IMR-90 (cell line): ENCODE measurements at regions not wholly inside any gene's neighbourhood (a gene's known extent, or its start where the extent isn't known, plus 50 kb on each side); places are given as distances from the start of the nearest gene placed in this dataset.

Experiments used
- ATAC-seq: fragments of 200-7000 bp; cut with Tn5 transposase; 2 replicates; pipeline ENCODE4 v1.9.1; 2020; ENCODE audit warnings: low read depth, mild to moderate bottlenecking, moderate library complexity
- BruUV-seq: library from RNA; stranded (reverse); fragments of 400-500 nt; replicated peaks from 2 replicates; lab custom pipeline; 2021; lab: Mats Ljungman, UMichigan
- CTCF ChIA-PET: fragments of 300-600 bp; formaldehyde crosslinking; extraction: SDS; loops from one replicate; lab custom pipeline; 2021; ENCODE audit warnings: antibody characterized with exemption; lab: Yijun Ruan, JAX
- POLR2A ChIA-PET: fragments of 300-600 bp; sonication (Branson Sonifier 250); formaldehyde crosslinking; loops from one replicate; lab custom pipeline; 2022; ENCODE audit warnings: antibody characterized with exemption; ENCODE audit not compliant: unreplicated experiment; lab: Charles Lee
- DNase-seq: peaks from one replicate; pipeline ENCODE4 v3.0.0; 2013
- H2AFZ ChIP-seq: replicated peaks from 2 replicates; pipeline ENCODE3; 2013; ENCODE audit warnings: low read length, mild to moderate bottlenecking; ENCODE audit not compliant: poor library complexity
- H2AK5ac ChIP-seq: 2 replicates; pipeline ENCODE4 v1.6.1; 2013; ENCODE audit warnings: low read depth, low read length, inconsistent platforms
- H2AK9ac ChIP-seq: replicated peaks from 2 replicates; pipeline ENCODE3; 2013; ENCODE audit warnings: mild to moderate bottlenecking, low read depth, low read length, moderate library complexity; ENCODE audit not compliant: poor library complexity
- H2BK120ac ChIP-seq: 2 replicates; pipeline ENCODE4 v1.6.1; 2013; ENCODE audit warnings: low read depth, low read length, inconsistent platforms
- H2BK15ac ChIP-seq: 3 replicates; pipeline ENCODE4 v1.6.1; 2013; ENCODE audit warnings: low read depth, low read length, inconsistent platforms
- H2BK20ac ChIP-seq: 2 replicates; pipeline ENCODE4 v1.6.1; 2013; ENCODE audit warnings: low read depth, mild to moderate bottlenecking, inconsistent platforms, low read length, moderate library complexity
- H2BK5ac ChIP-seq: 2 replicates; pipeline ENCODE4 v1.6.1; 2013; ENCODE audit warnings: mild to moderate bottlenecking, low read depth, low read length, inconsistent platforms; ENCODE audit not compliant: poor library complexity, severe bottlenecking
- H3K14ac ChIP-seq: replicated peaks from 2 replicates; pipeline ENCODE4 v1.6.1; 2013; ENCODE audit warnings: low read depth, low read length, inconsistent platforms
- H3K18ac ChIP-seq: 2 replicates; pipeline ENCODE4 v1.6.1; 2013; ENCODE audit warnings: low read depth, low read length, control low read depth
- H3K23ac ChIP-seq: 2 replicates; pipeline ENCODE4 v1.6.1; 2013; ENCODE audit warnings: low read depth, low read length, inconsistent platforms
- H3K27ac ChIP-seq: 2 replicates; pipeline ENCODE4 v1.5.1; 2013; ENCODE audit warnings: mild to moderate bottlenecking, control low read depth, low read length; ENCODE audit not compliant: insufficient read depth
- H3K27me3 ChIP-seq: 2 replicates; pipeline ENCODE4 v1.6.1; 2013; ENCODE audit warnings: low read length; ENCODE audit not compliant: control insufficient read depth, insufficient read depth
- H3K36me3 ChIP-seq: 2 replicates; pipeline ENCODE4 v1.6.1; 2013; ENCODE audit warnings: low read length, mixed read lengths; ENCODE audit not compliant: control insufficient read depth, insufficient read depth
- H3K4ac ChIP-seq: 2 replicates; pipeline ENCODE4 v1.6.1; 2013; ENCODE audit warnings: low read depth, low read length, inconsistent platforms
- H3K4me1 ChIP-seq: 2 replicates; pipeline ENCODE4 v1.6.1; 2013; ENCODE audit warnings: low read length, mixed read lengths; ENCODE audit not compliant: control insufficient read depth, insufficient read depth
- H3K4me2 ChIP-seq: 2 replicates; pipeline ENCODE4 v1.6.1; 2013; ENCODE audit warnings: low read depth, mild to moderate bottlenecking, control low read depth, low read length, moderate library complexity
- H3K4me3 ChIP-seq: 2 replicates; pipeline ENCODE4 v1.5.1; 2013; ENCODE audit warnings: low read depth, mild to moderate bottlenecking, control low read depth, low read length, moderate library complexity; ENCODE audit not compliant: insufficient read depth
- H3K56ac ChIP-seq: 2 replicates; pipeline ENCODE4 v1.6.1; 2013; ENCODE audit warnings: low read length, inconsistent platforms; ENCODE audit not compliant: insufficient read depth; ENCODE audit errors: extremely low read depth
- H3K79me1 ChIP-seq, 2 experiments: 2 replicates each; pipeline ENCODE4 v1.6.1; 2013; ENCODE audit warnings: low read length in 2 of 2, inconsistent platforms in 1 of 2, low read depth in 1 of 2
- H3K9ac ChIP-seq: 2 replicates; pipeline ENCODE4 v1.6.1; 2013; ENCODE audit warnings: low read depth, low read length, control low read depth
- H3K9me1 ChIP-seq: 2 replicates; pipeline ENCODE4 v1.6.1; 2013; ENCODE audit warnings: low read length, inconsistent platforms; ENCODE audit not compliant: insufficient read depth
- H3K9me3 ChIP-seq: 2 replicates; pipeline ENCODE4 v1.6.1; 2013; ENCODE audit warnings: low read length; ENCODE audit not compliant: control insufficient read depth, insufficient read depth
- H4K20me1 ChIP-seq: 2 replicates; pipeline ENCODE4 v1.6.1; 2013; ENCODE audit warnings: low read length, inconsistent platforms; ENCODE audit not compliant: insufficient read depth
- H4K5ac ChIP-seq: 2 replicates; pipeline ENCODE4 v1.6.1; 2013; ENCODE audit warnings: mild to moderate bottlenecking, low read depth, low read length, control low read depth
- H4K8ac ChIP-seq, 2 experiments: 2 replicates each; pipeline ENCODE4 v1.6.1; 2013; ENCODE audit warnings: low read depth in 2 of 2, low read length in 2 of 2, control low read depth in 1 of 2, inconsistent platforms in 1 of 2
- H4K91ac ChIP-seq: 2 replicates; pipeline ENCODE4 v1.6.1; 2013; ENCODE audit warnings: low read depth, low read length, inconsistent platforms; ENCODE audit not compliant: insufficient read depth
- BHLHE40 ChIP-seq: fragments of 150-350 bp; IDR thresholded peaks from 2 replicates; pipeline ENCODE4 v1.6.1; 2016; ENCODE audit warnings: mild to moderate bottlenecking, low read depth, low read length
- CEBPB ChIP-seq: IDR thresholded peaks from 2 replicates; pipeline ENCODE4 v1.6.1; 2012; ENCODE audit warnings: low read depth, low read length, improper control_type of control experiment
- CHD1 ChIP-seq: IDR thresholded peaks from 2 replicates; pipeline ENCODE4 v1.6.1; 2012; ENCODE audit warnings: low read depth, low read length, improper control_type of control experiment
- FOS ChIP-seq: fragments of 150-350 bp; IDR thresholded peaks from 2 replicates; pipeline ENCODE4 v1.6.1; 2016; ENCODE audit warnings: low read depth, low read length
- MAFK ChIP-seq: IDR thresholded peaks from 2 replicates; pipeline ENCODE4 v1.6.1; 2012; ENCODE audit warnings: low read depth, low read length, improper control_type of control experiment
- MAZ ChIP-seq: IDR thresholded peaks from 2 replicates; pipeline ENCODE4 v1.6.1; 2012; ENCODE audit warnings: low read depth, mild to moderate bottlenecking, low read length, improper control_type of control experiment, moderate library complexity, borderline replicate concordance
- MXI1 ChIP-seq: IDR thresholded peaks from 2 replicates; pipeline ENCODE4 v1.6.1; 2012; ENCODE audit warnings: low read depth, mild to moderate bottlenecking, low read length, moderate library complexity, borderline replicate concordance
- POLR2A ChIP-seq: IDR thresholded peaks from 2 replicates; pipeline ENCODE4 v1.6.1; 2012; ENCODE audit warnings: mild to moderate bottlenecking, low read depth, low read length
- RAD21 ChIP-seq: IDR thresholded peaks from 2 replicates; pipeline ENCODE4 v1.6.1; 2012; ENCODE audit warnings: low read length, improper control_type of control experiment
- RCOR1 ChIP-seq: IDR thresholded peaks from 2 replicates; pipeline ENCODE4 v1.6.1; 2012; ENCODE audit warnings: mild to moderate bottlenecking, low read length, improper control_type of control experiment; ENCODE audit not compliant: insufficient replicate concordance
- SMC3 ChIP-seq: fragments of 150-350 bp; IDR thresholded peaks from 2 replicates; pipeline ENCODE4 v1.6.1; 2016; ENCODE audit warnings: low read depth, mild to moderate bottlenecking, antibody characterized with exemption, low read length, moderate library complexity
- WGBS, 2 experiments: methylation state at CpG; one replicate each; pipeline versions ENCODE4 v1.1.5 to v1.1.7; 2013; ENCODE audit warnings: missing lambda C conversion rate in 2 of 2; ENCODE audit not compliant: insufficient read length in 1 of 2; ENCODE audit errors: extremely low coverage in 2 of 2; 5-methylcytosine and 5-hydroxymethylcytosine counted together
- dilution Hi-C: fragments of 300-500 bp; cut with HindIII; formaldehyde crosslinking; loops from one replicate; pipeline ENCODE4 v1.14.3; 2018; ENCODE audit warnings: low sequenced_read_pairs; ENCODE audit not compliant: unreplicated experiment
- in situ Hi-C: fragments of 300-500 bp; cut with MboI; formaldehyde crosslinking; loops from 3 replicates; pipeline ENCODE4 v1.14.3; 2019; ENCODE audit warnings: low sequenced_read_pairs, inconsistent platforms, mixed read lengths
- intact Hi-C: fragments of 100-400 bp; cut with micrococcal nuclease; formaldehyde crosslinking; loops from 2 replicates; pipeline ENCODE4 v1.10.0; 2022

DNA sequence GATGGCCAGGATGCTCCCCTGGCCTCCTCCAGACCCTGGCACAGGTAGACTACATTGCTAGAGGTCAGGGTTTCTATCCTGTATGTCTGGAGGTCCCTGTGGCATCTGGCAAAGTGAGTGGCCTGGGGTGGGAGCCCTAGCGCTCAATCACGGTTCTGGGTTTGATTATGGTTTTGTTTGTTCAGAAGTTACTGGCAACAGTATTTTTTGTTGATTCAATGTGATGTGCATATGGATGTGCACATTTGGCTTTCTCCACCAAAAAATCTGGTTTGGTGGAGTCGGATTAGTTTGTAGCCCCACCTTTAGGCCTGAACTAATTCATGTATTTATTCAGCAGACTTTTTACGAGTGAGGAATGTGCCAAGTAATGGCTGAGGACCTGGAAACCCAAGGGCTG lies 109.7 kb downstream of the VEGFA start:
- no peak overlapping the region for H2AK5ac ChIP-seq
- H2BK5ac ChIP-seq = no peak overlapping the region
- H3K23ac ChIP-seq = no peak overlapping the region
- dilution Hi-C loops (no loop called here), in situ Hi-C loops (no loop called here), intact Hi-C loops (no loop called here)
- no peak overlapping the region for H3K27ac ChIP-seq
- no peak overlapping the region for H2BK20ac ChIP-seq
- H3K9me1 ChIP-seq = no peaks in the 10 kb centered on the region
- no peak overlapping the region for H2BK120ac ChIP-seq
- no peak overlapping the region for H4K91ac ChIP-seq
- ATAC-seq (no peak), DNase-seq (no peak)
- H4K20me1 ChIP-seq = no peaks in the 10 kb centered on the region
- H3K4me2 ChIP-seq = no peak overlapping the region
- WGBS, 2 experiments = no CpG with 5 or more reads among the region's 4 CpGs
- H2AK9ac ChIP-seq = no peak overlapping the region
- no peaks in the 10 kb centered on the region for H3K9me3 ChIP-seq
- H3K4me1 ChIP-seq = no peaks in the 10 kb centered on the region
- CTCF ChIA-PET = no interaction called here
- TF ChIP-seq RCOR1 (no peak), POLR2A (no peak), MAZ (no peak), MAFK (no peak), CHD1 (no peak), FOS (no peak), MXI1 (no peak), BHLHE40 (no peak), RAD21 (no peak), CEBPB (no peak), SMC3 (no peak)
- H4K5ac ChIP-seq = no peak overlapping the region
- H3K4me3 ChIP-seq = no peak overlapping the region
- POLR2A ChIA-PET = no interaction called here
- no peak overlapping the region for H3K56ac ChIP-seq
- peaks cover 9% of the 10 kb centered on the region for H3K27me3 ChIP-seq
- no peak overlapping the region for H2AFZ ChIP-seq
- BruUV-seq = no TSS peak
- no peak overlapping the region for H3K4ac ChIP-seq
- H2BK15ac ChIP-seq = no peak overlapping the region
- no peaks in the 10 kb centered on the region for H3K79me1 ChIP-seq
- H4K8ac ChIP-seq = no peak overlapping the region
- H3K9ac ChIP-seq = no peak overlapping the region
- no peaks in the 10 kb centered on the region for H3K36me3 ChIP-seq
- H3K18ac ChIP-seq = no peak overlapping the region
- H3K14ac ChIP-seq = no peak overlapping the region
